ENCODE measurements at regions not wholly inside any gene's neighbourhood (a gene's known extent, or its start where the extent isn't known, plus 50 kb on each side); places are given as distances from the start of the nearest gene placed in this dataset.

GRCh38 chr2:5596868-5597267 is 95.3 kb upstream of the SOX11 start:
- DNase-seq (ENCODE audit: low spot score), result no peak
- Histone ChIP-seq H3K27me3 (ENCODE audit: insufficient read depth, poor library complexity, severe bottlenecking) (no peaks in the 10 kb centered on the region), H3K4me3 (ENCODE audit: severe bottlenecking) (no peak overlapping the region), H3K4me1 (ENCODE audit: insufficient read depth, poor library complexity, severe bottlenecking) (no peaks in the 10 kb centered on the region), H3K9me3 (ENCODE audit: severe bottlenecking) (no peaks in the 10 kb centered on the region), H3K27ac (ENCODE audit: poor library complexity, severe bottlenecking) (no peak overlapping the region), H3K36me3 (ENCODE audit: low read depth) (no peaks in the 10 kb centered on the region)
- ATAC-seq (ENCODE audit: low read depth), result no peak
- TF ChIP-seq CTCF (IDR thresholded peaks at IDR 0.05; ENCODE audit: poor library complexity, severe bottlenecking), result no peak

- TF ChIP-seq CTCF (IDR thresholded peaks at IDR 0.05; ENCODE audit: poor library complexity, severe bottlenecking), result no peak
- ATAC-seq (ENCODE audit: low read depth) (no peak), DNase-seq (ENCODE audit: low spot score) (no peak)
Measured at GRCh38 chr2:5598156-5598555, 94.0 kb upstream of the SOX11 start.

DNA sequence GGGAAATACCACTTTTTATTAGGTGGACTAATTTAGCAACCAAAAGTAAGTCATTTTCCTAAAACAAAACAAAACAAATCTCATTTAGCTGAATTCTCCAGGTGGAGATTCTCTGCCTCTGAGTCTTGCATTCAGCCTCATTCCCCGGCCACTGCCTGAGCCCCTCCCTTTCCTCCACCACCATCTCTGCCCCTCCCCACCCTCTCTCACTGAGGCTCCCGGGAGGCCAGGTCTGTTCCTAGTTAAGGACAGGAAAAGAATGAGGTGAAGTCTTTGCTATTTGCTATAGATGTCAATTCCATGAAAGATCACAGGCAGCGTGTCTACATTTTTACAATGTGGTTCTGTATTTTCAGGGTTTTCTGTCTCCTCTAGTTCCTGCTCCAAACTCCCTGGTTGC is 83.0 kb upstream of the SOX11 start:
- H3K36me3 ChIP-seq (ENCODE audit: low read depth), result no peaks in the 10 kb centered on the region
- H3K4me3 ChIP-seq (ENCODE audit: severe bottlenecking), result no peak overlapping the region
- H3K27me3 ChIP-seq (ENCODE audit: insufficient read depth, poor library complexity, severe bottlenecking), result no peaks in the 10 kb centered on the region
- ATAC-seq (ENCODE audit: low read depth) (no peak), DNase-seq (ENCODE audit: low spot score) (no peak)
- no peaks in the 10 kb centered on the region for H3K4me1 ChIP-seq (ENCODE audit: insufficient read depth, poor library complexity, severe bottlenecking)
- no peak overlapping the region for H3K27ac ChIP-seq (ENCODE audit: poor library complexity, severe bottlenecking)
- H3K9me3 ChIP-seq (ENCODE audit: severe bottlenecking), result no peaks in the 10 kb centered on the region
- TF ChIP-seq CTCF (IDR thresholded peaks at IDR 0.05; ENCODE audit: poor library complexity, severe bottlenecking), result no peak

More at GRCh38 chr2:5598156-5598555, 94.0 kb upstream of the SOX11 start:
- Histone ChIP-seq H3K9me3 (ENCODE audit: severe bottlenecking) (no peaks in the 10 kb centered on the region), H3K4me3 (ENCODE audit: severe bottlenecking) (no peak overlapping the region), H3K4me1 (ENCODE audit: insufficient read depth, poor library complexity, severe bottlenecking) (no peaks in the 10 kb centered on the region), H3K27me3 (ENCODE audit: insufficient read depth, poor library complexity, severe bottlenecking) (no peaks in the 10 kb centered on the region), H3K27ac (ENCODE audit: poor library complexity, severe bottlenecking) (no peak overlapping the region), H3K36me3 (ENCODE audit: low read depth) (no peaks in the 10 kb centered on the region)

- Histone ChIP-seq H3K9me3 (ENCODE audit: severe bottlenecking) (no peaks in the 10 kb centered on the region), H3K36me3 (ENCODE audit: low read depth) (no peaks in the 10 kb centered on the region), H3K4me3 (ENCODE audit: severe bottlenecking) (no peak overlapping the region), H3K4me1 (ENCODE audit: insufficient read depth, poor library complexity, severe bottlenecking) (no peaks in the 10 kb centered on the region), H3K27me3 (ENCODE audit: insufficient read depth, poor library complexity, severe bottlenecking) (no peaks in the 10 kb centered on the region), H3K27ac (ENCODE audit: poor library complexity, severe bottlenecking) (no peak overlapping the region)
- no peak for TF ChIP-seq CTCF (IDR thresholded peaks at IDR 0.05; ENCODE audit: poor library complexity, severe bottlenecking)
- ATAC-seq (ENCODE audit: low read depth), result no peak
- no peak for DNase-seq (ENCODE audit: low spot score)
Measured at GRCh38 chr2:5612666-5613065, 79.5 kb upstream of the SOX11 start.

DNA sequence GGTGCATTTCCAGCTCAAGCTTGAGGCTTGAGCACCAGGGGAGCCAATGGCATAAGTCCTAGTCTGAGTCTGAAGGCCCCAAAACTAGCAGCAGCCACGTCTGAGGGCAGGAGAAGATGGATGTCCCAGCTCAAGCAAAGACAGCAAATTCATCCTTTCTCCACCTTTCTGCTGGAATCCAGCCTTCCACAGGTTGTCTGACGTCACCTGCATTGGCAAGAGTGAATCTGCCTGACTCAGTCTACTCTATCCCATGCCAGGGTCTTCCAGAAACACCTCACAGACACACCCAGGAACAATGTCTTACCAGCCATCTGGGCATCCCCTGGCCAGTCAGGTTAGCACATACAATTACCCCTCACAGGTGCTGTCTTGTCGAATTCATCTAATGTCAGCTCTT is 76.2 kb upstream of the SOX11 start:
- no peak overlapping the region for H3K27ac ChIP-seq (ENCODE audit: poor library complexity, severe bottlenecking)
- H3K4me1 ChIP-seq (ENCODE audit: insufficient read depth, poor library complexity, severe bottlenecking), result no peaks in the 10 kb centered on the region
- H3K36me3 ChIP-seq (ENCODE audit: low read depth), result no peaks in the 10 kb centered on the region
- H3K4me3 ChIP-seq (ENCODE audit: severe bottlenecking), result no peak overlapping the region
- ATAC-seq (ENCODE audit: low read depth) (no peak), DNase-seq (ENCODE audit: low spot score) (no peak)
- TF ChIP-seq CTCF (IDR thresholded peaks at IDR 0.05; ENCODE audit: poor library complexity, severe bottlenecking), result no peak
- no peaks in the 10 kb centered on the region for H3K9me3 ChIP-seq (ENCODE audit: severe bottlenecking)
- H3K27me3 ChIP-seq (ENCODE audit: insufficient read depth, poor library complexity, severe bottlenecking), result no peaks in the 10 kb centered on the region
